ENCODE measurements at regions not wholly inside any gene's neighbourhood (a gene's known extent, or its start where the extent isn't known, plus 50 kb on each side); places are given as distances from the start of the nearest gene placed in this dataset.

GRCh38 chr2:20949256-20949655, 94.6 kb downstream of the APOB start:
- DNase-seq, result no peak

DNA sequence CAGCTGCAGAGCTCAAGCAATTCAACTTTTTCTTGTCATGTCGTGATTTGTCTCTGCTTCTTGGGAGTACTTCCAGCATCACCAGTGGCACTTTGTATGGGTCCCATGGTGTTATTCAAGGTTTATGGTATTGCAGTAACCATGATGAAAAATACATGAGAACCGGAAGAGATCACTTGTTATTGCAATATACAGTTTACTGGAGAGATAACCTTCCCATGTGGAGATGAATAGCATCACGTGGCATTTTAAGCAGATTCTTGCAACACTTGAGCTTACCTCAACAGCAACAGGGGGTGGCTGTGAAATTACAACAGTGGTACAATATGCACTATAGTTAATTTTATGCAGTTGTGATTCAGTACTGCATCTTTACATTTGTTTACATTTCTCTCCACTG, 97.4 kb downstream of the APOB start:
- DNase-seq, result no peak

- peak; percentile 15 for DNase-seq
These were observed 100.2 kb downstream of the APOB start for GRCh38 chr2:20943721-20944120.

DNA sequence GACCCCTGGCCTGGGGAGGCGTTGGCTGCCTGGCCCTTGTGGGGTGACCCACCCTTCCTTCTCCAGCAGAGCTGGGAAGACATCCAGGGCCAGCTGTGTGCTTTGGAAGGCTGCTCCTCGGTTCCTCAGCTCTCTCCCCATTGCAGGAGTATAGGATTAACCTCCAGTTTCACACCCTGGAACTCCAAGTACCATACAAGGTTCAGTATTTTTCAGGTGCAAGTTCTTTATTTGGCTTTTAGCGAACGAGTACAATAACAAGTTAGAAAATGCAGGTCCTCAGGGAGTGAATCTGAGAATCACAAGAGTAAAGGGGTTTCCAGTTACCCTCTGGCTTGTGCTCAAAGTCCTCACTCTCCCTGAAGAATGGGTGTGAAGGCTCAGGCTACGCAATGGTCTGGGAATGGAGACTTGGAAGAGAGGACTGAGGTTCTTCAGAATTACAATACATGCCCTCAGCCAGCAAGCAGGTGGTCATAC, 101.2 kb downstream of the APOB start:
- DNase-seq, result peak; percentile 26

GRCh38 chr2:20940856-20941255, 103.0 kb downstream of the APOB start:
- DNase-seq, result no peak

- no peak for DNase-seq
These were observed 103.7 kb downstream of the APOB start for GRCh38 chr2:20939931-20940795.

DNA sequence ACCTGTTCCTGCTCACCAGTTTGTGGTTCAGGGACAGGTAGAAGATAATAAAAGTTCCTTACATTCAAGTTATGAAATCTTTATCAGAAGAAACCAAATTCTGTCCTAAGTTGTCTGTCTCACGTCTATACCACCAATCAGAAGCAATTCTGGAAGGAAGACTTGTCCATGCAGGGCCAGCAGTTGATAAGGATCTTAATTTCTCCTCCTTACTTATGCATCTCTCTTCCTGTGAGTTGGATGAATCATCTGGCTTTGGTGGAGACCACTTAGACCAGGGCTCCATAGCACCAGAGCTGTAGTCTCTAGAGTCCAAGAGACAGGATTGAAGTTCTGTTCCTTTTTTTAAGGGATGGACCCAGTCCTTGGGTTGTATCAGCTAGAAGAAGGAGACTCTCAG, 106.5 kb downstream of the APOB start:
- no peak for DNase-seq

- no peak for DNase-seq
These were observed 108.6 kb downstream of the APOB start for GRCh38 chr2:20935168-20935775.

DNA sequence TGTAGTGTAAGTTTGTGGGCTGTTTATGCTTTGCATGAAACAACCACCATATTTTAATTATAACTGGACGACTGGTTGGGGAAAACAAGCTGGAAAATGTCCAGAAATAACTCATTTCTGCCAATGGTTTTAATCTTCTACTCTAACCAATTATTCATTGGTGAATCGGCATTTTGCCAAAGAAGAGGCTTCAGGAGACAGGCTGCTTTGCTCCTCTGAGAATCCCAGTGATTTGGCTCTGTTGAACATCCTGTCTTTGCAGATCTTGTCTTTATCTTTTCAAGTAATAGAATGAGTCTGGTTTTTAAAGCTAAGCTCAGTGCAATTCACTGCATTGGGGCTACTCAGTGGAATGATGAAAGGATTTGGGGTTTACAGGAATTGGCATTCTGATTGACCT, 109.6 kb downstream of the APOB start:
- no peak for DNase-seq

- peak; percentile 60 for DNase-seq
These were observed 110.2 kb downstream of the APOB start for GRCh38 chr2:20933714-20934113.

DNA sequence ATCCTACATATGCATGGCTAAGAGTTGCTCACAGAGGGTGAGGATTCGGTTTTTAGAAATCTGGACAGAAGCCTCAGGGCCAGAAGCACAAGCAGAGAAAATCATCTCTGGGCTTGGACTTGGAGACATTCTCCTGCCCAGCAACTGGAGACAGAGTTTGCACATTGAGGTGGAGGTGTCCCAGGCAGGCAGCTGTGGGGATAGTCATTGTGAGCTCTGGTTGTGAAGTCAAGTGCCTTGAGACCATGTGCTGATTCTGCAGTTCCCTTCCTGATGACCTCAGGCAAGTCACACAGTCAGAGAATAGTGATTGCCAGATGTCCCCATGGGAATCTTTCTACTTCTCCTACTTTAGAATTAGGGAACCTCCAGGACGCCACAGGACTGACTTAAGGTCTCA, 108.4 kb upstream of the LDAH start:
- no peak for DNase-seq

- peak; percentile 22 for DNase-seq
These were observed 108.0 kb upstream of the LDAH start for GRCh38 chr2:20930928-20931327.

DNA sequence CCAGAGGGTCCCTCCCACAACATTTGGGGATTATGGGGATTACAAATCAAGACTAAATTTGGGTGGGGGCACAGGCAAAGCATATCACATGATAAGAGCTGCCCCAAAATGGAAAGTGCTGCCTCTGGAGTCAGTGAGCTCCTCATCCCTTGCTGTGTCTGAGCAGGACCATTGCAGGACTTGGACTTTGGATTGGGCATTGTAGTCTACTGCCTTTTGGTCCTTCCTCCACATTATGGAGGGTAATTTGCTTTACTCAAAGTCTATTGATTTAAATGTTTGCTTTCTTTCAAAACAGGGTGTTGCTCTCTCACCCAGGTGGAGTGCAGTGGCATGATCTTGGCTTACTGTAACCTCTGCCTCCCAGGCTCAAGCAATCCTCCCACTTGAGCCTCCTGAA, 106.8 kb upstream of the LDAH start:
- no peak for DNase-seq

GRCh38 chr2:20928617-20929016, 105.7 kb upstream of the LDAH start:
- no peak for DNase-seq

GRCh38 chr2:20925265-20925889, 102.5 kb upstream of the LDAH start:
- peak; percentile 58 for DNase-seq

- DNase-seq, result peak; percentile 70
These were observed 96.4 kb upstream of the LDAH start for GRCh38 chr2:20919297-20919800.

DNA sequence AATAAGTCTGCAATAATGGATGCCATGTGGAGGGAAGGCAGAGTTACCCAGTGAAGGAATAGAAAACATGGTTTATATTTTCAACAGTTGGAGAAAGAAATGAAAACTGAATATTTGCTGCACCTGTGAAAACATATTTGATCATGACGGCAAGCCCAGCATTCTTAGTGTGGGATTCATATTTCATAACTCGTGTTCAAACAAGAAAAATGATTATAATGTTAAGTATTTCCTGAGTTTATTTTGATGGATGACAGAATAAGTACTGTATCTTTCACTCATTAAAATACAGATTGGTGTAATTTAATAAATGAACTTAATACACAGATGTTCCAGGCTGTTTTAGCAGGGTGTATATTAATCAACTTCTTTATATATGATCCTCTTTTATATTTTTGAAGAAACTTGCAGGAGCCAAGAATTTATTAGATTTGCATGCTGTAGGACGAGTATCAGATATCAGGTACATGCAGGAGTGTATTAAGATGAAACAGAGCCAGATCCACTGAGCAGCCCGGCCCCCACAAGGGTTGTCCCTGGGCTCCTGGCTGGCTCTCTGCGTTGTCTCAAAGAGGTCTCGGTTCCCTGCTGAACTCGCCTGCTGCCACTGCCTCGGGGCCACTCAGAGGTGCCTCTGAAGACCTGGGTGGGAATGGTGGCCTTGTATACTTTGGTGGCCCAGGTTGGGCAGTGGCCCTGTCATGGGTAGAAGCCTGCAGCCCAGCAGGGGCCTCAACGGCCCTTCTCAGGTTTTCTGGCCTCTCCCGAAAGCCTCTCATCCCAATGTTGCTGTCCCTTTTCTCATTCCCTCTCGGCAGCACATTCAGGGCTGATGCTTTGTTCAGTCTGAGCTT, 95.0 kb upstream of the LDAH start:
- DNase-seq, result peak; percentile 60

- DNase-seq, result peak; percentile 29
These were observed 94.4 kb upstream of the LDAH start for GRCh38 chr2:20917287-20917660.

DNA sequence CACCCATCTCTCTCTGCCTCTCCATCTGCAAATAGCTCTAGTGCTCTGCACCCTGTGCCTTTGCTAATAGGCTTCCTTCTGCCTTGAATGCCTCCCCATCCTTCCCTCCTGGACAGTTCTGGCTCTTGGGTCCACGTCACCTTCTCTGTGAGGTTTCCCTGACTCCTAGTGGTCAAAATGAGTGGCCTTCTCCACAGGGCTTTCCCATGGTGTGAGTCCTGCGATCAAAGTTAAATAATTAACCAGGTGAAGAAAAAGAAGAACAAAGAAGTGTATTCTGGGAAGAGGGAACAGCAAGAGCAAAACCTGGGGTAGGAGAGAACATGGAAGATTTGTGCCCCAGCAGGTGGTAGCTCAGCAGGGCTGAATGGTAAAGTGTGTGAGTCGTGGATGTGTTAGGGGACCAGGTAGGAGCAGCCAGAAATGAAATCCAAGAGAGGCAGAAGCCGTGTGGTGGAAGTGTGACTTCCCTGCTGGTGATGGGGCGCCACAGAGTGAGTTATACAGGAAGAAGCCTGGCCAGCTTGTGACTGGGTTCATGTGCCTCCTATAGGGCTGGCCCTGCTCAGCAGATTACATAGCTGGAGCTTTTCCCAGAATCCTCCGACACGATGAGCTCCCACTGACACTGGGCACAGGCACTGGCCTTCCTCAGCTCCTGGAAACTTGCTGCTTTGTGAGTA, 93.8 kb upstream of the LDAH start:
- peak; percentile 31 for DNase-seq

- DNase-seq, result no peak
These were observed 92.4 kb upstream of the LDAH start for GRCh38 chr2:20915271-20915670.

- DNase-seq, result no peak
These were observed 91.9 kb upstream of the LDAH start for GRCh38 chr2:20914771-20915170.

DNA sequence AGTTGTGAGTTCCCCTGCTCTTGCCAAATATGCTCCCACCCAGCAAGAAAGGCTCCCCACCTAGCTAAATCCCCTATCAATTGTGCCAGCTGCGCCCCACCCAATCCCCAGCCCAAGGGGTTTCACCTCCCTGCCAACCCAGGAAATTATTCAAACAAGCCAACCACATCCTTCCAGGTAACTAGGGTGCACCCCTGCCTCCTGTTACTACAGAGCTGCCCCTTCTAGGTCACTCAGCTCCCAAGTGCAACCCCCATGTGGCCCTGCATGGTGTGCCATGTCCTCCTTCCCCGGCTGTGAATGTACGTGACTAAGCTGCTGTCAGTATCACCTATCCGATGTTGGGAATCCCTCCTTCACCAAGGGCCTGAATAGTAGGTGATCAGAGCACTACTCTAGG, 91.2 kb upstream of the LDAH start:
- DNase-seq, result no peak
